ENCODE measurements at regions not wholly inside any gene's neighbourhood (a gene's known extent, or its start where the extent isn't known, plus 50 kb on each side); places are given as distances from the start of the nearest gene placed in this dataset.

DNA sequence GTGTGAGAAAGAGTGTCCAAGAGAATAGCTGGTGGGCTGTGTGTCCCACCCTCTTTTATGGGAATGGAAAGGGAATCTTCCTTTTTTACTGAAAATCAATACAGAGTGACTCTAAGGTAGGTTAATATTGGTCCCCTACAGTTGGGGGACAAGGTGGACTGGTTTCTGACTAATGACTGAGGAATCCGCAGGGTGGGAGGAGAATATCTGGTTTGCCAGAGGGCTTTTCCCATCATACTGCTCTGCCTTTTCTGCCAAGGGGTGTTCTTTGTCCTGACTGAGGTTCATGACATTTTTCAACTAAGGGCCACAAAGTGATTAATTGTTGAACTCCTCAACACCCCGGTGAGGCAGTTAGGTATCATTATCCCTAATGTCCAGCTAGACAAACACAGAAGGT is 261.6 kb downstream of the SPATA18 start:
- TF ChIP-seq, protein P1, sequence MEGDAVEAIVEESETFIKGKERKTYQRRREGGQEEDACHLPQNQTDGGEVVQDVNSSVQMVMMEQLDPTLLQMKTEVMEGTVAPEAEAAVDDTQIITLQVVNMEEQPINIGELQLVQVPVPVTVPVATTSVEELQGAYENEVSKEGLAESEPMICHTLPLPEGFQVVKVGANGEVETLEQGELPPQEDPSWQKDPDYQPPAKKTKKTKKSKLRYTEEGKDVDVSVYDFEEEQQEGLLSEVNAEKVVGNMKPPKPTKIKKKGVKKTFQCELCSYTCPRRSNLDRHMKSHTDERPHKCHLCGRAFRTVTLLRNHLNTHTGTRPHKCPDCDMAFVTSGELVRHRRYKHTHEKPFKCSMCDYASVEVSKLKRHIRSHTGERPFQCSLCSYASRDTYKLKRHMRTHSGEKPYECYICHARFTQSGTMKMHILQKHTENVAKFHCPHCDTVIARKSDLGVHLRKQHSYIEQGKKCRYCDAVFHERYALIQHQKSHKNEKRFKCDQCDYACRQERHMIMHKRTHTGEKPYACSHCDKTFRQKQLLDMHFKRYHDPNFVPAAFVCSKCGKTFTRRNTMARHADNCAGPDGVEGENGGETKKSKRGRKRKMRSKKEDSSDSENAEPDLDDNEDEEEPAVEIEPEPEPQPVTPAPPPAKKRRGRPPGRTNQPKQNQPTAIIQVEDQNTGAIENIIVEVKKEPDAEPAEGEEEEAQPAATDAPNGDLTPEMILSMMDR (IDR thresholded peaks at IDR 0.05) = no peak
- no peak for TF ChIP-seq POLR2A (IDR thresholded peaks at IDR 0.05)
- Histone ChIP-seq H3K4me1 (no peaks in the 10 kb centered on the region), H3K36me3 (no peaks in the 10 kb centered on the region), H3K4me3 (no peak overlapping the region), H3K27ac (no peak overlapping the region), H3K27me3 (no peaks in the 10 kb centered on the region), H3K9me3 (no peaks in the 10 kb centered on the region)
- intact Hi-C loops (cut with DNase I) = no loop called here
- DNase-seq (no peak), ATAC-seq (no peak)
- 37% methylated on average over 2 of the region's 2 CpGs for WGBS (ENCODE audit: insufficient coverage, low coverage, low lambda C conversion rate, missing lambda C conversion rate)

DNA sequence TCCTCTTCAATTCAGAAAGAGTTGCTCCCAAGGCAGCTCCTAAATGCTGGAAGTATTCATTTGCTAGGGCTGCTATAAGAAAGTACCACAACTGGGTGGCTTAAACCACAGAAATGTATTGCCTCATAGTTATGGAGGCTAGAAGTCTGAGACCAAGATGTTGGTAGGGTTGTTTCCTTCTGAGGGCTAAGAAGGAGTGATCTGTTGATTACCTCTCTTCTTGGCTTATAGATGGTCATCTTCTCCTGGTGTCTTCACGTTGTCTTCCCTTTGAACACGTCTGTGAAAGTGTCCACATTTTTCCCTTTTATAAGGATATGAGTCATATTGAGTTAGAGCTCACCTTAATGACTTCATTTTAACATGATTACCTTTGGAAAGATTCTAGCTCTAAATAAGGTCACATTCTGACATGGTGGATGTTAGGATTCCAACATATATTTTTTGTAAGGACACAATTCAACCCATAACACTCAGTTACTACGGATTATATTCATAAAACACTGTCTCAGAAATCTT is 266.3 kb downstream of the SPATA18 start:
- WGBS (ENCODE audit: insufficient coverage, low coverage, low lambda C conversion rate, missing lambda C conversion rate) = 25% methylated on average over 3 of the region's 3 CpGs
- intact Hi-C loops (cut with DNase I) = no loop called here
- H3K27ac ChIP-seq = no peak overlapping the region
- H3K27me3 ChIP-seq = no peaks in the 10 kb centered on the region
- H3K4me1 ChIP-seq = no peaks in the 10 kb centered on the region
- no peak overlapping the region for H3K4me3 ChIP-seq
- TF ChIP-seq, protein P1 (IDR thresholded peaks at IDR 0.05) = no peak
- no peak for TF ChIP-seq POLR2A (IDR thresholded peaks at IDR 0.05)
- no peaks in the 10 kb centered on the region for H3K9me3 ChIP-seq
- ATAC-seq = no peak
- DNase-seq = no peak
- H3K36me3 ChIP-seq = no peaks in the 10 kb centered on the region

DNA sequence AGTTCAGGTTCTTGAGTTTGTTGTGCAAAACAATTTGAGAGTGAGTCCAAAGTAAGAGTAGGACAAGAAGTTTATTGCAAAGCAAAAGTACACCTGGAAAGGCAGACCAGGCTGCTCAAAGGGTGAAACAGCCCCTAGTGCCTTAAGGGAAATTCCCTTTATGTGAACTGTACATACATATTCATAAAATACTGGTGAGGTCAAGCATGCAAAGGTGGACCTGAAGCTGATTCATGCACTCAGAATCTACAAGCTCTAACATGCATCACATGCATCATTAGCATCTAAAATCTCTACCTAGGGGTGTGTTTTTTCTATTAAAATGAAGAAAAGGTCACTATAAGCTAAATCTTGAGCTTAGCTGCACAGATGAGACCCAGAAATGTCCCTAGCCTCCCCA is 266.9 kb downstream of the SPATA18 start:
- DNase-seq = no peak
- Histone ChIP-seq H3K4me1 (no peaks in the 10 kb centered on the region), H3K36me3 (no peaks in the 10 kb centered on the region), H3K27ac (no peak overlapping the region), H3K27me3 (no peaks in the 10 kb centered on the region), H3K4me3 (no peak overlapping the region), H3K9me3 (no peaks in the 10 kb centered on the region)
- intact Hi-C loops (cut with DNase I) = no loop called here
- no peak for ATAC-seq
- TF ChIP-seq POLR2A (IDR thresholded peaks at IDR 0.05) = no peak
- TF ChIP-seq, protein P1 (IDR thresholded peaks at IDR 0.05) = no peak

DNA sequence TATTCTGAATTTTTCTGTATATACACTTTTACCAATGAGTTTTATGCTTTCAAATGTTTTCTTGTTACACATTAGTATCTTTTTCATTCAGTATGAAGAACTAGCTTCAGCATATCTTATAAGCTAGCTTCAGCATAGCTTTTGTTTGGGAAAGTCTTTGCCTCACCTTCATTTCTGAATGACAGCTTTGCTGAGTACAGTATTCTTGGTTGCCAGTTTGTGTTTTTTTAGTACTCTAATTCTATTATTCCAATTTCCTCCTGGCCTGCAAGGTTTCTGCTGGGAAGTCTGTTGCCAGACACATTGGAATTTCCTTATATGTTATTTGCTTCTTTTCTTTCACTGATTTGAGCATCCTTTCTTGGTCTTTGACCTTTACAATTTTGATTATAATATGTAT is 278.8 kb downstream of the SPATA18 start:
- H3K27me3 ChIP-seq = no peaks in the 10 kb centered on the region
- H3K36me3 ChIP-seq = no peaks in the 10 kb centered on the region
- no peak overlapping the region for H3K27ac ChIP-seq
- DNase-seq = no peak
- no peaks in the 10 kb centered on the region for H3K9me3 ChIP-seq
- ATAC-seq = no peak
- H3K4me1 ChIP-seq = no peaks in the 10 kb centered on the region
- intact Hi-C loops (cut with DNase I) = no loop called here
- H3K4me3 ChIP-seq = no peak overlapping the region
- TF ChIP-seq, protein P1 (IDR thresholded peaks at IDR 0.05) = no peak
- no peak for TF ChIP-seq POLR2A (IDR thresholded peaks at IDR 0.05)

DNA sequence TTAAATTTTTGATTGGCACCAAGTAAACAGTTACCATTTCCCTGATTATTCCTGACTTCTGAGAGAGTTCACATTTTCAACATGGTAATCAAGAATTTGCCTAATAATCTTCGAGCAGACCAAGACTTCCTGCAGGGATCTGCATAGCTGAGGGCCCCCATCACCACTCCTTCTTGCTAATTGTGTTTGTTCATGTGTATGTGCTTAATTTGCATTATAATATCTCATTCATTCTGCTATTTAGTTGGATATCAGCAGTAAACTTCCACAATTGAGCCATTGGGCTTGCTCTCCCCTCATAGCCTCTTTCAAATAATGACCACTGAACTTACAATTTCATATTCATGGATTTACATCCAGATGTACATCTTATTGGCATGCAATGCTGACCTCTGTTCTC is 292.5 kb downstream of the SPATA18 start:
- WGBS (ENCODE audit: insufficient coverage, low coverage, low lambda C conversion rate, missing lambda C conversion rate) = 44% methylated on average over 1 of the region's 1 CpG

More for the DNA sequence above, 292.5 kb downstream of the SPATA18 start:
- Histone ChIP-seq H3K27ac (no peak overlapping the region), H3K27me3 (no peaks in the 10 kb centered on the region), H3K4me3 (no peak overlapping the region), H3K4me1 (no peaks in the 10 kb centered on the region), H3K9me3 (no peaks in the 10 kb centered on the region), H3K36me3 (no peaks in the 10 kb centered on the region)
- intact Hi-C loops (cut with DNase I) = no loop called here
- no peak for TF ChIP-seq POLR2A (IDR thresholded peaks at IDR 0.05)
- TF ChIP-seq, protein P1 (IDR thresholded peaks at IDR 0.05) = no peak
- DNase-seq (no peak), ATAC-seq (no peak)

All from right lobe of liver (tissue), 6 donors.